H9 (cell line): ENCODE measurements at regions not wholly inside any gene's neighbourhood (a gene's known extent, or its start where the extent isn't known, plus 50 kb on each side); places are given as distances from the start of the nearest gene placed in this dataset.

Source experiments
- DNase-seq: peaks from one replicate; pipeline ENCODE4 v3.0.0-alpha.2; 2017
- H2AFZ ChIP-seq: one replicate; pipeline ENCODE4 v1.6.1; 2013; ENCODE audit warnings: mild to moderate bottlenecking, low read length, control low read depth, moderate library complexity
- H2AK5ac ChIP-seq: 2 replicates; pipeline ENCODE4 v1.6.1; 2013; ENCODE audit warnings: low read length, control low read depth, mixed read lengths; ENCODE audit not compliant: insufficient read length
- H2BK120ac ChIP-seq: one replicate; pipeline ENCODE4 v1.6.1; 2013; ENCODE audit warnings: low read depth, mild to moderate bottlenecking, low read length, control low read depth, inconsistent platforms; ENCODE audit not compliant: poor library complexity, severe bottlenecking
- H2BK12ac ChIP-seq: 2 replicates; pipeline ENCODE4 v1.6.1; 2013; ENCODE audit warnings: low read length, control low read depth, mixed read lengths, low read depth; ENCODE audit not compliant: insufficient read length
- H2BK15ac ChIP-seq: 2 replicates; pipeline ENCODE4 v1.6.1; 2013; ENCODE audit warnings: low read depth, low read length, control low read depth
- H2BK20ac ChIP-seq: one replicate; pipeline ENCODE4 v1.6.1; 2013; ENCODE audit warnings: low read depth, mild to moderate bottlenecking, low read length, control low read depth, inconsistent platforms; ENCODE audit not compliant: poor library complexity, severe bottlenecking
- H2BK5ac ChIP-seq: 2 replicates; pipeline ENCODE4 v1.6.1; 2013; ENCODE audit warnings: low read length, control low read depth, mixed read lengths; ENCODE audit not compliant: insufficient read length
- H3K14ac ChIP-seq: 2 replicates; pipeline ENCODE4 v1.6.1; 2013; ENCODE audit warnings: low read length, control low read depth; ENCODE audit not compliant: insufficient read depth
- H3K18ac ChIP-seq: 2 replicates; pipeline ENCODE4 v1.6.1; 2013; ENCODE audit warnings: low read depth, mild to moderate bottlenecking, mixed read lengths, low read length, control low read depth; ENCODE audit not compliant: insufficient read length
- H3K23ac ChIP-seq: 2 replicates; pipeline ENCODE4 v1.6.1; 2013; ENCODE audit warnings: low read length, control low read depth, mixed read lengths, low read depth; ENCODE audit not compliant: insufficient read length
- H3K23me2 ChIP-seq: 2 replicates; pipeline ENCODE4 v1.6.1; 2013; ENCODE audit warnings: low read depth, mild to moderate bottlenecking, mixed read lengths, low read length, control low read depth; ENCODE audit not compliant: insufficient read length, poor library complexity, severe bottlenecking
- H3K27ac ChIP-seq: 2 replicates; pipeline ENCODE4 v1.5.1; 2013; ENCODE audit warnings: low read length, control low read depth, mixed read lengths, low read depth; ENCODE audit not compliant: insufficient read length
- H3K27me3 ChIP-seq: 2 replicates; pipeline ENCODE4 v1.6.1; 2013; ENCODE audit warnings: low read length, control low read depth, inconsistent platforms; ENCODE audit not compliant: insufficient read depth
- H3K4ac ChIP-seq: 2 replicates; pipeline ENCODE4 v1.6.1; 2013; ENCODE audit warnings: low read depth, mild to moderate bottlenecking, control low read depth, inconsistent platforms, low read length, moderate library complexity
- H3K4me1 ChIP-seq: 2 replicates; pipeline ENCODE4 v1.6.1; 2013; ENCODE audit warnings: low read length, control low read depth, inconsistent platforms; ENCODE audit not compliant: insufficient read depth
- H3K4me2 ChIP-seq: 2 replicates; pipeline ENCODE4 v1.6.1; 2013; ENCODE audit warnings: low read length, control low read depth, mixed read lengths; ENCODE audit not compliant: insufficient read length, insufficient read depth
- H3K56ac ChIP-seq: 2 replicates; pipeline ENCODE4 v1.6.1; 2013; ENCODE audit warnings: low read depth, mild to moderate bottlenecking, mixed read lengths, low read length, control low read depth; ENCODE audit not compliant: insufficient read length
- H3K79me1 ChIP-seq: 2 replicates; pipeline ENCODE4 v1.6.1; 2013; ENCODE audit warnings: low read depth, mild to moderate bottlenecking, moderate library complexity, low read length, control low read depth, inconsistent platforms; ENCODE audit not compliant: insufficient read depth, poor library complexity, severe bottlenecking
- H3K79me2 ChIP-seq: 2 replicates; pipeline ENCODE4 v1.6.1; 2013; ENCODE audit warnings: low read length, control low read depth, inconsistent platforms; ENCODE audit not compliant: insufficient read depth
- H3K9ac ChIP-seq: 2 replicates; pipeline ENCODE4 v1.6.1; 2013; ENCODE audit warnings: low read length, control low read depth, mixed read lengths; ENCODE audit not compliant: insufficient read length; ENCODE audit errors: extremely low read depth
- H3K9me3 ChIP-seq: one replicate; pipeline ENCODE4 v1.6.1; 2013; ENCODE audit warnings: low read depth, low read length, inconsistent platforms; ENCODE audit not compliant: control insufficient read depth
- H3T11ph ChIP-seq: one replicate; pipeline ENCODE4 v1.6.1; 2013; ENCODE audit warnings: mild to moderate bottlenecking, low read length, control low read depth, inconsistent platforms
- H4K20me1 ChIP-seq: one replicate; pipeline ENCODE4 v1.6.1; 2013; ENCODE audit not compliant: control insufficient read depth, insufficient read length, insufficient read depth
- H4K5ac ChIP-seq: 2 replicates; pipeline ENCODE4 v1.6.1; 2013; ENCODE audit warnings: low read depth, mild to moderate bottlenecking, mixed read lengths, low read length, control low read depth; ENCODE audit not compliant: insufficient read length
- H4K8ac ChIP-seq: replicated peaks from 2 replicates; pipeline ENCODE4 v1.6.1; 2013; ENCODE audit warnings: low read length, control low read depth, mixed read lengths, low read depth; ENCODE audit not compliant: insufficient read length
- H4K91ac ChIP-seq: 2 replicates; pipeline ENCODE4 v1.6.1; 2013; ENCODE audit warnings: low read depth, mild to moderate bottlenecking, moderate library complexity, mixed read lengths, low read length, control low read depth; ENCODE audit not compliant: insufficient read length
- H3K27ac Mint-ChIP-seq, 3 experiments: 2 replicates in 2 of 3; 3 replicates in 1 of 3; pipeline ENCODE4 v1.8.0; 2020 to 2021; ENCODE audit warnings: mixed read lengths in 3 of 3, mild to moderate bottlenecking in 1 of 3, moderate library complexity in 1 of 3
- H3K27me3 Mint-ChIP-seq: 2 replicates; pipeline ENCODE4 v1.8.0; 2021; ENCODE audit warnings: low read depth, mild to moderate bottlenecking, moderate library complexity, mixed read lengths
- H3K36me3 Mint-ChIP-seq, 3 experiments: 2 replicates in 2 of 3; 3 replicates in 1 of 3; pipeline ENCODE4 v1.8.0; 2020 to 2021; ENCODE audit warnings: low read depth in 3 of 3, mixed read lengths in 3 of 3; ENCODE audit not compliant: insufficient read depth in 1 of 3
- H3K4me1 Mint-ChIP-seq, 2 experiments: 2 replicates each; pipeline ENCODE4 v1.8.0; 2020; ENCODE audit warnings: mixed read lengths in 2 of 2
- H3K4me3 Mint-ChIP-seq, 2 experiments: 2 replicates in 1 of 2; 3 replicates in 1 of 2; pipeline ENCODE4 v1.8.0; 2020 to 2021; ENCODE audit warnings: mild to moderate bottlenecking in 2 of 2, mixed read lengths in 2 of 2, moderate library complexity in 1 of 2
- H3K9me3 Mint-ChIP-seq, 2 experiments: 2 replicates in 1 of 2; 3 replicates in 1 of 2; pipeline ENCODE4 v1.8.0; 2020; ENCODE audit warnings: mild to moderate bottlenecking in 2 of 2, mixed read lengths in 2 of 2, moderate library complexity in 1 of 2
- WGBS: extraction: QIAGEN DNeasy Blood & Tissue Kit; methylation state at CpG from one replicate; pipeline ENCODE4 v1.1.7; 2013; ENCODE audit warnings: missing lambda C conversion rate, low lambda C conversion rate, mixed read lengths; ENCODE audit not compliant: insufficient read length; ENCODE audit errors: extremely low coverage; 5-methylcytosine and 5-hydroxymethylcytosine counted together
- TF ChIP-seq, protein P1 (sequence below): fragments of 200-600 bp; sonication (generic); conservative IDR thresholded peaks from 3 replicates; pipeline ENCODE4 v1.8.0; 2021; ENCODE audit warnings: antibody characterized with exemption, mild to moderate bottlenecking

DNA sequence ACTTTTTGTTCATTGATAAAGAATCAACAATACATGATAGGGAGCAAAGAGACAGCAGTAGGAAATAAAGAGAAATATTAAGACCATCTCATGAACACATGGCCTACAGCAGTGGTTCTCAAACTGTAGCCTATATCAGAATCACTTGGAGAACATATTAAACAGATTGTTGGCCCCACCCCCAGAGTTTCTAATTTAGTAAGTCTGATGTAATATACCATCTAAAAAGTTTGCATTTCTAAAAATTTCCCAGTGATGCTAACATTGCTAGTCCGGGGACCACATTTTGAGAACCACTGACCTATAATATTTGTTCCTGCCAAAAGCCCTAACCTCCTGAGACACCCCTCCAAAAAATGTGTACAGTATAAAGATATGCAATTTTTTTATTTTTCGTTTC lies 306.2 kb upstream of the NREP start:
- Histone ChIP-seq H3K79me1 (no peaks in the 10 kb centered on the region), H2BK12ac (no peak overlapping the region), H3K56ac (no peak overlapping the region), H3K18ac (no peak overlapping the region), H4K8ac (no peak overlapping the region), H2AFZ (no peak overlapping the region), H3K14ac (no peak overlapping the region), H3K23me2 (no peaks in the 10 kb centered on the region), H4K5ac (no peak overlapping the region), H3T11ph (no peak overlapping the region), H3K27me3 (no peaks in the 10 kb centered on the region), H3K9ac (no peak overlapping the region), H3K23ac (no peak overlapping the region), H3K4me1 (no peaks in the 10 kb centered on the region), H3K4me2 (no peak overlapping the region), H2BK20ac (no peak overlapping the region), H2BK15ac (no peak overlapping the region), H2AK5ac (no peak overlapping the region), H2BK5ac (no peak overlapping the region), H3K79me2 (no peaks in the 10 kb centered on the region), H3K27ac (no peak overlapping the region), H4K91ac (no peak overlapping the region), H3K9me3 (no peaks in the 10 kb centered on the region), H4K20me1 (no peaks in the 10 kb centered on the region), H3K4ac (no peak overlapping the region), H2BK120ac (no peak overlapping the region)
- no peak overlapping the region for H3K4me3 Mint-ChIP-seq
- DNase-seq = no peak
- TF ChIP-seq, protein P1, sequence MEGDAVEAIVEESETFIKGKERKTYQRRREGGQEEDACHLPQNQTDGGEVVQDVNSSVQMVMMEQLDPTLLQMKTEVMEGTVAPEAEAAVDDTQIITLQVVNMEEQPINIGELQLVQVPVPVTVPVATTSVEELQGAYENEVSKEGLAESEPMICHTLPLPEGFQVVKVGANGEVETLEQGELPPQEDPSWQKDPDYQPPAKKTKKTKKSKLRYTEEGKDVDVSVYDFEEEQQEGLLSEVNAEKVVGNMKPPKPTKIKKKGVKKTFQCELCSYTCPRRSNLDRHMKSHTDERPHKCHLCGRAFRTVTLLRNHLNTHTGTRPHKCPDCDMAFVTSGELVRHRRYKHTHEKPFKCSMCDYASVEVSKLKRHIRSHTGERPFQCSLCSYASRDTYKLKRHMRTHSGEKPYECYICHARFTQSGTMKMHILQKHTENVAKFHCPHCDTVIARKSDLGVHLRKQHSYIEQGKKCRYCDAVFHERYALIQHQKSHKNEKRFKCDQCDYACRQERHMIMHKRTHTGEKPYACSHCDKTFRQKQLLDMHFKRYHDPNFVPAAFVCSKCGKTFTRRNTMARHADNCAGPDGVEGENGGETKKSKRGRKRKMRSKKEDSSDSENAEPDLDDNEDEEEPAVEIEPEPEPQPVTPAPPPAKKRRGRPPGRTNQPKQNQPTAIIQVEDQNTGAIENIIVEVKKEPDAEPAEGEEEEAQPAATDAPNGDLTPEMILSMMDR = no peak
- H3K9me3 Mint-ChIP-seq = no peaks in the 10 kb centered on the region
- no peaks in the 10 kb centered on the region for H3K36me3 Mint-ChIP-seq
- H3K27ac Mint-ChIP-seq = no peak overlapping the region
- H3K4me1 Mint-ChIP-seq = no peaks in the 10 kb centered on the region
- H3K27me3 Mint-ChIP-seq = no peaks in the 10 kb centered on the region
- no CpG with 5 or more reads among the region's 2 CpGs for WGBS
